ENCODE measurements at regions not wholly inside any gene's neighbourhood (a gene's known extent, or its start where the extent isn't known, plus 50 kb on each side); places are given as distances from the start of the nearest gene placed in this dataset.

DNA sequence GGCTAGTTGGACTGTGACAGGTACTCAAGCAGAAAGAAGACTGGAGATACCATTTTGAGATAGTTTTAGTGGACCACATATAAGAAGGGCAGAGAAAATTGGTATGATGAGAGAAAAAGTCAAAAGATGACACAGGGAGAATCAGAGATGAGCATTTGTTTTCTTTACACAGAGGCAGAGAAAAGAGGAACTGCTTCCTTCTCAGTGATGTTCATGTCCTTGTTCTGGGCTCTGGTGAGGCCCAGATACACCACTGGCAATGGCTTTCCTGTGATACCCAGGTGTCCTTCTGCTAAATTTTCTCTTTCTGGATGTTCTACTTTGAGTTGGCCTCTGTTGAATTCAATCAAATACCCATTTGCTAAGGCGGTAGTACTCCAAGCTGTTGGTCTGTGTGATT is 1782.7 kb upstream of the SEL1L start:
- H3K27me3 ChIP-seq (ENCODE audit: insufficient read depth, low read length), result no peaks in the 10 kb centered on the region
- no peaks in the 10 kb centered on the region for H3K79me2 ChIP-seq (ENCODE audit: control insufficient read depth, insufficient read depth, low read length, unreplicated experiment)
- H3K4me1 ChIP-seq (ENCODE audit: control insufficient read depth, insufficient read depth, low read length, unreplicated experiment), result no peaks in the 10 kb centered on the region
- no peak overlapping the region for H2AFZ ChIP-seq (ENCODE audit: low read length, unreplicated experiment)
- H3K36me3 ChIP-seq (ENCODE audit: insufficient read depth, low read length), result no peaks in the 10 kb centered on the region
- H3K4me3 ChIP-seq (ENCODE audit: low read depth, low read length), result no peak overlapping the region
- no peak overlapping the region for H3K27ac ChIP-seq (ENCODE audit: low read depth, low read length)

DNA sequence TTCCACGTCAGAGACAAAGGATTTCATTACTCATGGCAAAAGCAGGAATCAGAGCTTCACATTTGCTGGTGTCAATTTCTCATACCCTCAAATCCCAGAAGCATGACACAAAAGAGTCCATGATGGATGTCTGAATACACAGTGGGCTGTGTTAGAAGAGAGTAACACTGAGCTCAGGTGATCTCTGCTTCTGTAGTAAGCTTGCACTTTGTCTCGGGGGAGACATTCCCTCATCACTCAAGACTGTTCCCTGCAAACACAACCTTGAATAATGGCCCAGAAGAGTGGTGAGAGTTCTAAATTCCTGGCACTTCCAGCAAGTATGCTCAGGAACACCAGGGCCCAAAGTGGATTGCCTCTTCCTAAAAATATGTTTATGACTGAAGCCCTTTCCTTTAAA is 1787.2 kb upstream of the SEL1L start:
- Histone ChIP-seq H2AFZ (ENCODE audit: low read length, unreplicated experiment) (no peak overlapping the region), H3K79me2 (ENCODE audit: control insufficient read depth, insufficient read depth, low read length, unreplicated experiment) (no peaks in the 10 kb centered on the region), H3K4me1 (ENCODE audit: control insufficient read depth, insufficient read depth, low read length, unreplicated experiment) (no peaks in the 10 kb centered on the region), H3K4me3 (ENCODE audit: low read depth, low read length) (no peak overlapping the region), H3K36me3 (ENCODE audit: insufficient read depth, low read length) (no peaks in the 10 kb centered on the region), H3K27me3 (ENCODE audit: insufficient read depth, low read length) (no peaks in the 10 kb centered on the region), H3K27ac (ENCODE audit: low read depth, low read length) (no peak overlapping the region)

DNA sequence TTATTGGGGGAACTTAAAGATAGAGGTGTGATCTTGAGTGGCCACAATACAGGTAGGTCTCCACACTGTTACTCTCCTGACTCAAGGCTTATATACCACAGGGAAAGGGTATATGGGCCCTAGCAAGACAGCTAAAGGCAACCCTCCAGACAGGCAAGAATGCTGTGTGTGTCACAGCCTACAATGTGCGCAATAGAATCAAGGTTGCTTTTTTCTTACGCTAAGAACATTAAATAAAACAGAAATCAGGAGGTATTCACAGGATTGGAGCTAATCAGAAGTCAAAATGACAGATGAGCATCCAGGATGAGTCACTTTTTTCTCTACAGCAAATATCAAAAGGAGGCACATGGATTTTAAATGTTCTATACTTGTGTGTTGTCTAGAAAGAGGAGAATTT is 1797.9 kb upstream of the SEL1L start:
- Histone ChIP-seq H3K27me3 (ENCODE audit: insufficient read depth, low read length) (no peaks in the 10 kb centered on the region), H3K79me2 (ENCODE audit: control insufficient read depth, insufficient read depth, low read length, unreplicated experiment) (no peaks in the 10 kb centered on the region), H3K36me3 (ENCODE audit: insufficient read depth, low read length) (no peaks in the 10 kb centered on the region), H3K27ac (ENCODE audit: low read depth, low read length) (no peak overlapping the region), H3K4me1 (ENCODE audit: control insufficient read depth, insufficient read depth, low read length, unreplicated experiment) (no peaks in the 10 kb centered on the region), H2AFZ (ENCODE audit: low read length, unreplicated experiment) (no peak overlapping the region), H3K4me3 (ENCODE audit: low read depth, low read length) (no peak overlapping the region)

DNA sequence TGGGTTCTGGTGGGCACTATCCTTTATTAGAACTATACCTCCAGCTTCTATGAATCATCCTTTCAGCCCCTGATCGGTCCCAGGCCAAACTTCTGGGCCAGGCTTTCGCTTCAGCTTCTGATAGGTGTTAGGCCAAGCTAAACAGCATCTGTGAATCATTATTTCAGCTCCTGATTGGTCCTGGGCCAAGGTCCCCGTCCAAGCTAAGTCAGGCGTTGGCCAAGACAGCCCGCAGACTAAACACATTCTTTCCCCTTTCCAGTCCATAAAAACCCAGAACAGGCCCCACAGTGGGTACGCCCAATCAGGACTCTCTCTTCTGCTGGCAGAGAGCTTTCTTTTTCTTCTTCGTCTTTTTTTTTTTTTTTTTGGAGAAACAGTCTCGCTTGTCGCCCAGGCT is 1808.9 kb upstream of the SEL1L start:
- H2AFZ ChIP-seq (ENCODE audit: low read length, unreplicated experiment), result no peak overlapping the region

DNA sequence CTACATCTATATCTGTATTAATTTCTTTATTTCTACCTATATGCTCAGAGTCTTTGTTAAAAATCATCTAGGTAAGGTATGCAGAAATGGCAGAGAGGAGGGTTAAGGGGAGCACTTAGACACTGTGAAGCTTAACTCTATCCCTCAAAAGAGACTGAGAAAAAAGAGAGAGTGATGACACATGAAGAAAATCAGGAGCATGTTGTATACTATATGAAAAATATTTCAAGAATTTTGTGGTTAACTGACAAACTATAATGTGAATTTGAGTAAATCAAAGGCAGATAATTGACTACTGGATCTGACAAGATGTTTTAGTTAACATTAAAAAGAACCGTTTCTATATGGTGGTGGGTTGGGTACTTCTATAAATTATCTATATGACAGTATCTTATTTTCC is 1814.2 kb upstream of the SEL1L start:
- H3K79me2 ChIP-seq (ENCODE audit: control insufficient read depth, insufficient read depth, low read length, unreplicated experiment), result no peaks in the 10 kb centered on the region

More for the DNA sequence above, 1808.9 kb upstream of the SEL1L start:
- no peak overlapping the region for H3K27ac ChIP-seq (ENCODE audit: low read depth, low read length)
- H3K79me2 ChIP-seq (ENCODE audit: control insufficient read depth, insufficient read depth, low read length, unreplicated experiment), result no peaks in the 10 kb centered on the region
- no peak overlapping the region for H3K4me3 ChIP-seq (ENCODE audit: low read depth, low read length)
- no peaks in the 10 kb centered on the region for H3K27me3 ChIP-seq (ENCODE audit: insufficient read depth, low read length)
- H3K4me1 ChIP-seq (ENCODE audit: control insufficient read depth, insufficient read depth, low read length, unreplicated experiment), result no peaks in the 10 kb centered on the region
- H3K36me3 ChIP-seq (ENCODE audit: insufficient read depth, low read length), result no peaks in the 10 kb centered on the region

DNA sequence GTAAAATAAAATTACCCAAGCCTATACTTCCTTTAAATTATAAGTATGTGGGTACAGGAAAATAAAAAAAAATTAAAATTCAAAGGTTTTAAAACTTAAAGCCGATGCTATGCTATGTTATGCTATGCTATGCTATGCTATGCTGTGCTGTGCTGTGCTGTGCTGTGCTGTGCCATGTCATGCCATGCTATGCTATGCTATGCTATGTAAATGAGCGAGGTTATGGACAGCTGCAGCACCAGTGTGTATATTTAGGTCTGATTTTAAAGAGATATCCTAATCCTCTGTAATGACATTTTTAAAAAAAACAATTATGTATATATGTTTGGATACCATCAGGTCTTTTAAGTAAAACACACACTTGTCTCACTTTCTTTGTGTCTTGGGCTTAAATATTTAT is 1822.0 kb upstream of the SEL1L start:
- Histone ChIP-seq H3K27me3 (ENCODE audit: insufficient read depth, low read length) (no peaks in the 10 kb centered on the region), H3K4me1 (ENCODE audit: control insufficient read depth, insufficient read depth, low read length, unreplicated experiment) (no peaks in the 10 kb centered on the region), H3K4me3 (ENCODE audit: low read depth, low read length) (no peak overlapping the region), H3K79me2 (ENCODE audit: control insufficient read depth, insufficient read depth, low read length, unreplicated experiment) (no peaks in the 10 kb centered on the region), H3K27ac (ENCODE audit: low read depth, low read length) (no peak overlapping the region), H2AFZ (ENCODE audit: low read length, unreplicated experiment) (no peak overlapping the region), H3K36me3 (ENCODE audit: insufficient read depth, low read length) (no peaks in the 10 kb centered on the region)

More for the DNA sequence above, 1814.2 kb upstream of the SEL1L start:
- Histone ChIP-seq H3K27me3 (ENCODE audit: insufficient read depth, low read length) (no peaks in the 10 kb centered on the region), H3K4me1 (ENCODE audit: control insufficient read depth, insufficient read depth, low read length, unreplicated experiment) (peaks cover 2% of the 10 kb centered on the region), H2AFZ (ENCODE audit: low read length, unreplicated experiment) (peak overlapping the region; percentile 6), H3K27ac (ENCODE audit: low read depth, low read length) (no peak overlapping the region), H3K36me3 (ENCODE audit: insufficient read depth, low read length) (no peaks in the 10 kb centered on the region), H3K4me3 (ENCODE audit: low read depth, low read length) (no peak overlapping the region)

DNA sequence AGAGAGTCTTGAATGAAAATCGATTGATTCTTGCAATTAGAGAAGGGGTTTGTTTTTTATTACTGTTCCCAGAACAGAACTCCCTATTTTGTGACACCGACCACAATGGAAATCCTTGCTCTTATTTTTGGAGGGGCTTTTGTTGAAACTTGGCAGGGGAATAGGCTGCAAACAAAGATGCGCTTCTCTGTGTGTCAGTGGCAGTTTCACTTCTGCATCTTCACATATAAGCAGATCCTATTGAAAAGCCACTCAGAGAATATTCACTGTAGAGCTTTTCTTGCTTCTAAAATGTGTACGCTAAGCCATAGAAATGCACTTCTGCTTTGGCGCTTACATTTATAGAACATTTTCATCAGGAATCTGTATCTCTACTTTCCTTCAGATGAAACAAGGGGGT is 1822.4 kb upstream of the SEL1L start:
- no peak overlapping the region for H2AFZ ChIP-seq (ENCODE audit: low read length, unreplicated experiment)

DNA sequence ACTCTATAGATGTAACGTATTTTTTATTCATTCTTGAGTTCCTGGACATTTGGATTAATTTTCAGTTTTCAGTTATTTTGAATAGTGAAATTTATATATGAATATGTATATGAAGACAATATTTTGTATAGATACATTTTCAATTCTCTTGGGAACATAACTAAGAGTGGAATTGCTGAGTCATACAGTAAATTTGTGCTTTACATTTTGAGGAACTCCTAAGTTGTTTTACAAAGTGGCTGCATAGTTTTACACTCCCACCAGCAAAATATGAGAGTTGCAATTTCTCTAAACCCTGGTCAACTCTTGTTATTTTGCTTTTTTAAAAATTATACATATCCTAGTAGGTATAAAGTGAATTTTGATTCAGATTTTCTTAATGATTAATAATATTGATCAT is 1838.6 kb upstream of the SEL1L start:
- no peaks in the 10 kb centered on the region for H3K27me3 ChIP-seq (ENCODE audit: insufficient read depth, low read length)
- H2AFZ ChIP-seq (ENCODE audit: low read length, unreplicated experiment), result no peak overlapping the region
- no peak overlapping the region for H3K4me3 ChIP-seq (ENCODE audit: low read depth, low read length)
- H3K4me1 ChIP-seq (ENCODE audit: control insufficient read depth, insufficient read depth, low read length, unreplicated experiment), result no peaks in the 10 kb centered on the region
- no peak overlapping the region for H3K27ac ChIP-seq (ENCODE audit: low read depth, low read length)
- H3K79me2 ChIP-seq (ENCODE audit: control insufficient read depth, insufficient read depth, low read length, unreplicated experiment), result no peaks in the 10 kb centered on the region
- H3K36me3 ChIP-seq (ENCODE audit: insufficient read depth, low read length), result no peaks in the 10 kb centered on the region

More for the DNA sequence above, 1822.4 kb upstream of the SEL1L start:
- Histone ChIP-seq H3K4me1 (ENCODE audit: control insufficient read depth, insufficient read depth, low read length, unreplicated experiment) (no peaks in the 10 kb centered on the region), H3K79me2 (ENCODE audit: control insufficient read depth, insufficient read depth, low read length, unreplicated experiment) (no peaks in the 10 kb centered on the region), H3K27me3 (ENCODE audit: insufficient read depth, low read length) (no peaks in the 10 kb centered on the region), H3K27ac (ENCODE audit: low read depth, low read length) (no peak overlapping the region), H3K36me3 (ENCODE audit: insufficient read depth, low read length) (no peaks in the 10 kb centered on the region), H3K4me3 (ENCODE audit: low read depth, low read length) (no peak overlapping the region)

DNA sequence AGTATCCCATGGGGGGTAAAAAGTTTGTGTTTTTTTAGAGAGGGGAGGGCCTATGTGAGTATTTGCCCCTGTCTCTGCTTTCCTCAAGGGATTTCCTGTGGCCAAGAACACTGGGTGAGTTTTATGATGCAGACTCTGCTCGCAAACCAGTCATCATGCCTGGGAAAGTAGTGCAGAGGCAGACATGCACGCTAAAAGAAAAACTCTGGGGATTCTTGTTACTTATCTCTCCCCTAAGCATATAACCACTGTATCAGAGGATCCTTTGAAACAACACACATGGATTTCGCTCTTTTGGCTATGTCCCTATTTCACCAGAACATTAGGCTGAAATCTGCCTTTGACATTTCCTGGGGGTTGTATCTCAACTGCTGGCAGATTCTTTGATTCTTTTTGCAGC is 1845.8 kb upstream of the SEL1L start:
- H3K27me3 ChIP-seq (ENCODE audit: insufficient read depth, low read length), result no peaks in the 10 kb centered on the region
- H3K4me1 ChIP-seq (ENCODE audit: control insufficient read depth, insufficient read depth, low read length, unreplicated experiment), result no peaks in the 10 kb centered on the region
- H3K79me2 ChIP-seq (ENCODE audit: control insufficient read depth, insufficient read depth, low read length, unreplicated experiment), result no peaks in the 10 kb centered on the region
- H2AFZ ChIP-seq (ENCODE audit: low read length, unreplicated experiment), result peak overlapping the region; percentile 25
- no peaks in the 10 kb centered on the region for H3K36me3 ChIP-seq (ENCODE audit: insufficient read depth, low read length)
- H3K27ac ChIP-seq (ENCODE audit: low read depth, low read length), result no peak overlapping the region
- no peak overlapping the region for H3K4me3 ChIP-seq (ENCODE audit: low read depth, low read length)

DNA sequence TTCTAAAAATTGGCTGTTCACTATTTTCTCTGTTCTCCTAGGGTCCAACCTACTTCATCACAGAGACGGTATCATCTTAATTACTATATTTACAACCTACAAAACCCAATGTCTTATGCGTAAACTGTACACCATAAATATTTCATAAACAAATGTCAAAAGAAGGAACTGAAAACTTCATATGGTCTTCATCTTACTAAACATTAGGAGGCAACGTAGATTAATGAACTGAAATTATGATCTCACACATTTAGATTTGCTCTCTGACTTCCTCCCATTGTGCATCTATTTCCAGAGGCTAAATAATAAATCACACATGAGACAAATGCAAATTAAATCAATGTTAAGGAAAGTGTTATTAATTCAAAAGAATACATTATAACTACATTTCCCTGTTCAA is 1850.6 kb upstream of the SEL1L start:
- H3K27ac ChIP-seq (ENCODE audit: low read depth, low read length), result no peak overlapping the region
- H3K36me3 ChIP-seq (ENCODE audit: insufficient read depth, low read length), result no peaks in the 10 kb centered on the region
- H2AFZ ChIP-seq (ENCODE audit: low read length, unreplicated experiment), result no peak overlapping the region
- no peaks in the 10 kb centered on the region for H3K79me2 ChIP-seq (ENCODE audit: control insufficient read depth, insufficient read depth, low read length, unreplicated experiment)
- no peak overlapping the region for H3K4me3 ChIP-seq (ENCODE audit: low read depth, low read length)
- H3K4me1 ChIP-seq (ENCODE audit: control insufficient read depth, insufficient read depth, low read length, unreplicated experiment), result no peaks in the 10 kb centered on the region
- no peaks in the 10 kb centered on the region for H3K27me3 ChIP-seq (ENCODE audit: insufficient read depth, low read length)

DNA sequence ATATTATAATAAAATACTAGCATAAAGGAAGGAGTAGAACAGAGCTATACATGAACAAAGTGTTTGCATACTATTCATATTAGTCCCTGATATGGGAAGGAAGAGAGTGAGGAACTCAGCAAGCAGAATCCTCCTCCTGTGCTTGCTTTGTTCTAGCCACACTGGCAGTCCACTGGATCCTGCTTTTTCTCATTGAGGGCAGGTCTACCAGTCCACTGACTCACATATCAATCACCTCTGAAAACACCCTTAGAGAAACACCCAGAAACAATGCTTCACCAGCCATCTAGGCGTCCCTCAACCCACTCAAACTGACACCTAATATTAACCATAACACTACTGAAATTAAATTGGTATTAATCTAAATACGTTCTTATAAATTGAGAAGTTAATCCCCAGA is 1861.7 kb upstream of the SEL1L start:
- Histone ChIP-seq H3K4me3 (ENCODE audit: low read depth, low read length) (no peak overlapping the region), H3K36me3 (ENCODE audit: insufficient read depth, low read length) (no peaks in the 10 kb centered on the region), H2AFZ (ENCODE audit: low read length, unreplicated experiment) (no peak overlapping the region), H3K4me1 (ENCODE audit: control insufficient read depth, insufficient read depth, low read length, unreplicated experiment) (no peaks in the 10 kb centered on the region), H3K79me2 (ENCODE audit: control insufficient read depth, insufficient read depth, low read length, unreplicated experiment) (no peaks in the 10 kb centered on the region), H3K27me3 (ENCODE audit: insufficient read depth, low read length) (no peaks in the 10 kb centered on the region), H3K27ac (ENCODE audit: low read depth, low read length) (no peak overlapping the region)

DNA sequence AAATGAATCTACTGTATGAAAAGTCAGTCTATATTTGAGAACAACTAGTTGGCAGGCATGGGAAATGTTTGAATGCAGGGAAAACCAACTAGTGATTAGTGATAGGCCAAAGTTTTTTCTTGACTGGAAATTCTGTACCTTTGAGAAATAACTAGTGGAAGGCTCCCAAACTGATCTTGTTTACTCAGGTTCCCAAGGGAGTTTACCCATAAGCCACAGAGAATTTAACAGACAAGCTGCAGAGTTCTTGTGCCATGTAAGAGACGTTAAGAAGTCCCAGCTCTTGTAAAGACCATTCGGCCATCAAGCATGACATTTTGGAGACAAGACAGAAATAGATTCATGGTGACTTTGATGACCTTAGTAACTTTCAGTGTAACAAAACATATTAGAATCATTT is 1882.8 kb upstream of the SEL1L start:
- no peaks in the 10 kb centered on the region for H3K27me3 ChIP-seq (ENCODE audit: insufficient read depth, low read length)
- H2AFZ ChIP-seq (ENCODE audit: low read length, unreplicated experiment), result no peak overlapping the region
- no peak overlapping the region for H3K4me3 ChIP-seq (ENCODE audit: low read depth, low read length)
- no peaks in the 10 kb centered on the region for H3K36me3 ChIP-seq (ENCODE audit: insufficient read depth, low read length)
- no peaks in the 10 kb centered on the region for H3K4me1 ChIP-seq (ENCODE audit: control insufficient read depth, insufficient read depth, low read length, unreplicated experiment)
- H3K79me2 ChIP-seq (ENCODE audit: control insufficient read depth, insufficient read depth, low read length, unreplicated experiment), result no peaks in the 10 kb centered on the region
- H3K27ac ChIP-seq (ENCODE audit: low read depth, low read length), result no peak overlapping the region

Measured in ACC112 (cell line).